HL-60 (cell line): ENCODE measurements at regions not wholly inside any gene's neighbourhood (a gene's known extent, or its start where the extent isn't known, plus 50 kb on each side); places are given as distances from the start of the nearest gene placed in this dataset.

Experiments
- POLR2AphosphoS5 ChIP-seq: IDR thresholded peaks from 2 replicates; pipeline ENCODE4 v1.6.1; 2012; ENCODE audit warnings: low read depth
- REST ChIP-seq: IDR thresholded peaks from 2 replicates; pipeline ENCODE4 v1.6.1; 2012; ENCODE audit warnings: low read depth; ENCODE audit not compliant: insufficient replicate concordance
- TF ChIP-seq, protein P1 (sequence below): IDR thresholded peaks from one replicate; pipeline ENCODE4 v1.5.1; 2011; ENCODE audit warnings: low read length, control low read depth, inconsistent platforms; ENCODE audit not compliant: insufficient read depth

GRCh38 chr2:51633073-51633472 lies 601.1 kb upstream of the NRXN1 start:
- TF ChIP-seq, protein P1, sequence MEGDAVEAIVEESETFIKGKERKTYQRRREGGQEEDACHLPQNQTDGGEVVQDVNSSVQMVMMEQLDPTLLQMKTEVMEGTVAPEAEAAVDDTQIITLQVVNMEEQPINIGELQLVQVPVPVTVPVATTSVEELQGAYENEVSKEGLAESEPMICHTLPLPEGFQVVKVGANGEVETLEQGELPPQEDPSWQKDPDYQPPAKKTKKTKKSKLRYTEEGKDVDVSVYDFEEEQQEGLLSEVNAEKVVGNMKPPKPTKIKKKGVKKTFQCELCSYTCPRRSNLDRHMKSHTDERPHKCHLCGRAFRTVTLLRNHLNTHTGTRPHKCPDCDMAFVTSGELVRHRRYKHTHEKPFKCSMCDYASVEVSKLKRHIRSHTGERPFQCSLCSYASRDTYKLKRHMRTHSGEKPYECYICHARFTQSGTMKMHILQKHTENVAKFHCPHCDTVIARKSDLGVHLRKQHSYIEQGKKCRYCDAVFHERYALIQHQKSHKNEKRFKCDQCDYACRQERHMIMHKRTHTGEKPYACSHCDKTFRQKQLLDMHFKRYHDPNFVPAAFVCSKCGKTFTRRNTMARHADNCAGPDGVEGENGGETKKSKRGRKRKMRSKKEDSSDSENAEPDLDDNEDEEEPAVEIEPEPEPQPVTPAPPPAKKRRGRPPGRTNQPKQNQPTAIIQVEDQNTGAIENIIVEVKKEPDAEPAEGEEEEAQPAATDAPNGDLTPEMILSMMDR, result no peak
- TF ChIP-seq POLR2AphosphoS5, result no peak
- no peak for TF ChIP-seq REST
